HG02981 (cell line): ENCODE measurements at regions not wholly inside any gene's neighbourhood (a gene's known extent, or its start where the extent isn't known, plus 50 kb on each side); places are given as distances from the start of the nearest gene placed in this dataset.
A peak's percentile ranks its signal among the peaks of the same experiment; 100 is the strongest.

Experiments
- ATAC-seq: cut with Tn5 transposase; IDR thresholded peaks from one replicate; pipeline ENCODE4 v1.9.1; 2021; ENCODE audit warnings: mild to moderate bottlenecking, moderate library complexity; ENCODE audit not compliant: unreplicated experiment

DNA sequence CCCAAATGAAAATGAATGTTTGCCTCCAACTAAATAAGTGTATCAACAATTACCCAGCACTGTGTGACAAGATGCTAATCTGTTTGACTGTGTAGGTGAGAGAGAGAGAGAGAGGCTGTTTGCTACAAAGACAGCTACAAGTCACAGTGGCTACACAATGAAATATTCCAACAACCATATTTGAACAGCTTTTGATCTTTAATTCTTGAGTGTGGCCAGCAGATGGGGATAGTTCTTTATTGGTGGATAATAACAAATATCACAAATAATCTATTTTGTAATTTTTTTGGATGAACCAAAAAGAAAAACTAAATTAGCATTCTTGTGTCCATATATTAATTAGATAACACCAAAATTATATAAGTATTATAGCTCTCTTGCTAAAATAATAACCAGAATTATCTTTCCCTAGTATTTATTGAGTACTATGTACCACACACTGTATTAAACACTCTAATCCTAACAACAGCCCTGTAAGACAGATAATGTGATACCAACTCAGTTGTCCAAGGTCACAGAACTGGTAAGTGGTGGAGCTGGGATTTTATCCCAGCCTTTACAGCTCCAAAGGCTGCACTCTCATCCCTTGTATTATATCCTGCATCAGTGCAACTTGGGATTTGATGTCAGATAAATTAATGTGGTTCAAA is 61.9 kb upstream of the C3orf80 start:
- no peak for ATAC-seq

DNA sequence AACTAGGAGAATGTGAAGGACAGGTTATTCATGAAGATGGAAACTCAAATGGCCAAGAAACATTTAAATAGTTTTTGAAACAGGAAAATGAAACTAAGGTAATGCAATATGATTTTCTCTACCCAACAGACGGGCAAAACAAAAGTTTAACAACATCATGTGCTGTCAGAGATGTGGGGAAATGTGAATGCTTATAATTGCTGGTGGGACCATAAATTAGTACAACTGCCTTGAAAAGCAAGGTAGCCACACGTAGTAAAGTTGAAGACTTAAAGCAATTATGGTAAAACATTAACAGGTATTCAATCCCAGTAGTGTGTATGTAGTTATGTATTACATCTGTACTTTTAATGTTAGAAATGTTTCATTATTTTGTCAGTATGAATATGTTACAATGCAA is 57.0 kb upstream of the C3orf80 start:
- ATAC-seq = no peak

DNA sequence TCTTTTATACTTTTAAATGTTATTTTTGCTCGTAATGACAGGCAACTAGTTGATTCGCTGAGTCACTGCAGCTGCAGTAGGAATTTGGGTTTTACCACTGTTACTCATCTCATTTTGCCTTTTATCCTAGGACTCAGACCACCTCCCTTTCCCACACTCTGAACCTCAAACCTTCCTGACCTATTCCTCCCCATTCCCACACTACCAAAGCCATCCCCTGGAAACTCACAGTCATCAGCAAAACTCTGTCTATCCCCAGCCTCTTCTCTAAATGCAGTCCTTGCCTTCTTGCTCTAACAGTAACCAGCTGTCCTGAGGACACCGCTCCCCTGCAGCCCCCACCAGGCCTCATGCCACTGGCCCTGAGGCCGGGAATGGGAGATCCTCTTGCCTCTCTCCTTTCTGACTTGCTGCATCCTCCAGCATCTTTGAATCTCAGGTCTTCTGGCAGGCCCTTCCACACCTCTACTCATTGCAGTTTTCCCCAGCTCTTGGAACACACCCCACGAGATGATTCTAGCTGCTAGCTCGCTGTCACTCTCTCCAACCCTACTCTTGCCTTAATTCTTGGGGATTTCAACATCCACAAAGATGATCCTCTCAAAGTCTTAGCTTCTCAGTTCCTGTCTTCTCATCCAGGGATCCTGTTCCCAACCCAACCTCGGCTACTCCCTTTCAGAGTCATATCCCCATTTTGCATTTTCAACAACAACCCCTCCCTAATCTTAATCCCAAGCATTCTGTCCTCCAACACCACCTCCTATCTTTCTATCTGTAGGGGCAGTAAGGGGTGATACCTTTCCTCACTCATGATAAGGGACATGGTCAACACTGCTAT is 55.9 kb upstream of the C3orf80 start:
- ATAC-seq = no peak

DNA sequence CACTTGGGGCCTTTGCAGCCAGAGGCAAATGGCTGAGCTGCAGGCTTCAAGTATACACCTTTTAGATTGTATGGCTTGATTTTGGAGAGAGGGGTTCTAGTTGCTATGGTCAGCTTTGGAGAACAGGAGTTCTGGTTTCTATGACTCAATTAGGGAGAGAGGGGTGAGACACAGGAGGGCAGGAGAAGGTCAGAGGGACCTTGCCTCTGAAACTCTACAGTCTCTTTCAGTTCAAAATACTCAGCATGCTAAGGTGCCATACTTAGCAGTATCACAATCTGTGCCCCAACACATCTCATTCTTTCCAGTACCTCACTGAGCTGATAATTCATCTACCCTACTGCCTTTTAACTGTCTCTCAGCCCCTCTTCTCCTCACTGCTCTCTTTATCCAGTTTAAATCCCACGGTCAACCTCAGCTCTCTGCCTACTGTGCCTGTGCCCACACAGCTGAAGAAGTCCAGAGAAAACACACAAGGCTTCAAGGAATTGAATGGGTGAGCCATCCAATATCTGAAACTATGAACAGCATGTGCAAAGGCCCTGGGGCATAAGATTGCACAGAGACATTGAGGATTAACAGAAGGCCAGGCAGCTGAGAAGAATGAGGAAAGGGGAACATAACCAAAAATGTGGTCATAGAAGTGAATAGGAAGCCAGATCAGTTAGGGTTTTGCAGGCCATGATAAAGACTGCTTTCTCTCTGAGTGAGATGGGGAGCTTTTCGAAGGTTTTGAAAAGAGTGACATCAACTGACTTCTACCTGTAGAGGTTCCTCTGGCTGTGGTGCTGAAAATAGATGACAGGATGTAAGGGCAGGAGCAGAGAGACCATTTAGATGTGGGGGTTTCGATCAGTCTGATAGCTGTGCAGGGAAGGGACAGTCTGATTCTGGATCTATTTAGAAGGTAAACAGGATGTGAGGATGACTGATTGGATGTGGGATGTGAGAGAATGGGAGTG is 54.5 kb upstream of the C3orf80 start:
- ATAC-seq = peak; percentile 78

DNA sequence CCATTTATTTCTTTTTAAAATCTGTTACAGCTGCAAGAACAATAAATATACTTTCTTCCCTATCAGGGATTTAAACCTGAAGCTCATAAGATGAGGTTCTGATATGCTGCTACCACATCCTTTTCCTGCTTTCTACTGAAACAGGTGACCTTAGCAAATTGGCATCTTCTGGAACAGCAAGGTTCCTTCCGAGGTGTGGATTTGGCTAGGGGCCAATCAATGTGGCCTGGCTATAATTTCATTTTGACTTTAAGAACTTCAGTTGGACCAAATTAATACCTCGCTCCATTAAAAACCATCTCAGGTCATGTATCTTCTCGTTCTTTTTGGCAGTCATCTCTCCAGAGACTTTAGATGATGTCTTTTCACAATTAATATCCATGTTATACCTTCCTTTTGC is 53.4 kb upstream of the C3orf80 start:
- no peak for ATAC-seq

DNA sequence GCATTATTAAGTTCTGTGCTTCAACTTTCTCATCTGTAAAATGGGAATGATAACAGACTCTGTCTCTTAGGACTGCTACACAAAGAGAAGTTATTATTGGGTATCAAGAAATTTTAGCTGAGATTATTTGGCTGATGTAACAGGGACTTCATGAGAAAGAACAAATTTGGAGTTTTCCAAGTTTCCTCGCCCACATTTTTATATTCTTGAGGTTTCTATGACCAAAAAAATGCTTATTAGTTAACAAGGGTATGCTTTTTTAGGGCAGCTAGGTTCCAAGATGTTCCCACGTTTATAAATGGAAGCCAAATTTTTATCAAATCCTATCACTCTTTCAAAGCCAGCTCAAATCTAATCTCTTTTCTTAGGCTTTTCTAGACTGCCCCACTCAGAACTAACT is 50.6 kb upstream of the C3orf80 start:
- ATAC-seq = no peak
